ENCODE measurements at regions not wholly inside any gene's neighbourhood (a gene's known extent, or its start where the extent isn't known, plus 50 kb on each side); places are given as distances from the start of the nearest gene placed in this dataset.
"Not testable (repeated sequence)": the region's sequence is repeated elsewhere in the genome, so short reads cannot be mapped to it uniquely, and the experiment has no call there.

DNA sequence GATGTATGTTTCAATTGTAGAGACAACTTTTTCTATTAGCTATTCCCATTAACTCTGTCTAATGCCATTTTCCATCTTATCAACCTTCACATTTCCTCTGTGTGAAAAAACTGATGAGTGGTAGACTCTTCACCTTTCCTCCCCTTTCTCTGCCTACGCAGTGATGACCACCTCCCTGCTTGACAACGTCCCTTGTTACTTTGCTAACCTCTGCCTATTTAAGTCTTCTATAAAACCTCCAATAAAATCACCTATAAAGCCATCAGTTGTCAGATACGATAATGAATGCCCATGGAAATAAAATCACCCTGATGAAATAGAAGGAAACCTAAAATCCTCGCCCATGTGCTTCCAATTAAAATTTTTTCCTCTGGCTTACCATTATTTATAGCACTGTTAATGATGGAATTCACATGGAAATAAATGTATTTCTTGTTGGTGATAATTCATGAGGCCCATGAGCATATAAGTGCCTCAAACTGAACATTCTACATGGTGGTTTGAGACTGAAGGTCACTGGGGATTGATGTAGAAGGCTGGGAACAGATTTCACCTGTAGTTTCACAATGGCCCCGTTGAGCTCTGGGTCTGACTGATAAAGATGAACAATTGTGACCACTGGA lies 1454.0 kb upstream of the SEL1L start:
- no peak for DNase-seq (ENCODE audit: low spot score)

- DNase-seq (ENCODE audit: low spot score): not testable (repeated sequence)
Observed at GRCh38 chr14:82994547-82994946, 1460.9 kb upstream of the SEL1L start.

GRCh38 chr14:82999802-83000201 lies 1466.1 kb upstream of the SEL1L start:
- DNase-seq (ENCODE audit: low spot score): no peak

GRCh38 chr14:83004456-83005006 lies 1470.9 kb upstream of the SEL1L start:
- DNase-seq (ENCODE audit: low spot score): no peak

- no peak for DNase-seq (ENCODE audit: low spot score)
Observed at GRCh38 chr14:83006121-83006670, 1472.5 kb upstream of the SEL1L start.

DNA sequence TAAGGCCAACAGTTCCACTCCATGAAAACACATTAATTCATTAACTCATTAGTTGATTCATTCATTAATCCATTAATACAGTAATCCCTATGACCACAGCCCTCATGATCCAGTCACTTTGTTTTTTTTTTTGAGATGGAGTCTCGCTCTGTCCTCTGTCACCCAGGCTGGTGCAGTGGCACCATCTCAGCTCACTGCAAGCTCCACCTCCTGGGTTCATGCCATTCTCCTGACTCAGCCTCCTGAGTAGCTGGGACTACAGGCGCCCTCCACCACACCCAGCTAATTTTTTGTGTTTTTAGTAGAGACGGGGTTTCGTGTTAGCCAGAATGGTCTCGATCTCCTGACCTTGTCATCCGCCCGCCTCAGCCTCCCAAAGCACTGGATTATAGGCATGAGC lies 1473.4 kb upstream of the SEL1L start:
- not testable (repeated sequence) for DNase-seq (ENCODE audit: low spot score)

DNA sequence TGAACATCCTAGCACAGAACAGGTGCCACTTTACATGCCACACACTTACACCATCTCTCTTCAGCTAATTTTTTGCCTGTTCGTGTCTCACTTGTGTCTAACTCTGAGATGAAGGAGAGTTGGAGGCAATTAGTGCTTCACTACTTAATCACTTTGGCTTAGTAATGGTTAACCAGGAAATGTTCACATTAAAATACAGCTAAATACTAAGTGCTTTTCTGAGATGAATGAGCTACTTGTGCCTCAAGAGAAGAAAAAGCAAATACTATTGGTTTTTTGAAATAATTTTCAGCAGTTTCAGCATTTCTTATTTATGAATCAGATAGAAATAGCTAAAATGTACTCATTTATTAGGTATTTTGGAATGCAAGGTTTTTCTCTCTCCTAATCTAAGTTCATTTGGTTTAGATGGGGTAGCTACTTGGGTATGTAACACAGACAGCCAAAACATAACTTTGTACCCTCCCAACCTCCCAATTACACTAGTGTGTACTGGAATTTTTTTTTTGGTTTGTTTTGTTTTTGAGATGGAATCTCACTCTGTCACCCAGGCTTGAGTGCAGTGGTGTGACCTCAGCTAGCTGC lies 1474.1 kb upstream of the SEL1L start:
- no peak for DNase-seq (ENCODE audit: low spot score)

- DNase-seq (ENCODE audit: low spot score): no peak
Observed at GRCh38 chr14:83017296-83017695, 1483.6 kb upstream of the SEL1L start.

DNA sequence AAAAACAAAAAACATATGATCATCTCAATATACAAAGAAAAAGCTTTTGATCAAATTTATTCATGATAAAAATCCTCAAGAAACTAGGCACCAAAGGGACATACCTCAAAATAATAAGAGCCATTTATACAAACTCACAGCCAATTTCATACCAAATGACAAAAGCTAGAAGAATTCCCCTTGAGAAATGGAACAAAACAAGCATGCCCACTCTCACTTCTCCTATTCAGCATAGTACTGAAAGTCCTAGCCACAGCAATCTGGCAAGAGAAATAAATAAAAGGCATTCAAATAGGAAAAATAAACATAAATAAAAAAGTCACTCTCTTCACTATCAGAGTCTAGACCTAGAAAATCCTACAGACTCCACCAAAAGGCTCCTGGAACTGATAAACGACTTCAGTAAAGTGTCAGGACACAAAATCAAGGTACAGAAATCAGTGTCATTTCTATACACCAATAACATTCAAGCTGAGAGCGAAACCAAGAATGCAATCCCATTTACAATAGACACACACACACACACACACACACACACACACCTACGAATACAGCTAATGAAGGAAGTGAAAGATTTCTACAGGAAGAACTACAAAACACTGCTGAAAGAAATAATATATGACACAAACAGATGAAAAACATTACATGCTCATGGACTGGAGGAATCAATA lies 1486.2 kb upstream of the SEL1L start:
- no peak for DNase-seq (ENCODE audit: low spot score)

DNA sequence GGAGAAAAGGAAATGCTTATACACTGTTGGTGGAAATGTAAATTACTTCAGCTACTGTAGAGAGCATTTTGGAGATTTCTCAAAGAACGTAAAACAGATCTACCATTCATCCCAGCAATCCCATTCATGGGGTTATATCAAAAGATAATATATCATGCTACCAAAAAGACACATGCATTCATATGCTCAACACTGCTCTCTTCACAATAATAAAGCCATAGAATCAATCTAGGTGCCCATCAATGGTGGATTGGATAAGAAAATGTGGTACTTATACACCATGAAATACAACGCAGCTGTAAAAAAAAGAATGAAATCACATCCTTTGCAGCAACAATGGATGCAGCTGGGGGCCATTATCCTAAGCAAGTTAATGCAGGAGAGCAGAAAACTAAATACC lies 1487.7 kb upstream of the SEL1L start:
- no peak for DNase-seq (ENCODE audit: low spot score)

DNA sequence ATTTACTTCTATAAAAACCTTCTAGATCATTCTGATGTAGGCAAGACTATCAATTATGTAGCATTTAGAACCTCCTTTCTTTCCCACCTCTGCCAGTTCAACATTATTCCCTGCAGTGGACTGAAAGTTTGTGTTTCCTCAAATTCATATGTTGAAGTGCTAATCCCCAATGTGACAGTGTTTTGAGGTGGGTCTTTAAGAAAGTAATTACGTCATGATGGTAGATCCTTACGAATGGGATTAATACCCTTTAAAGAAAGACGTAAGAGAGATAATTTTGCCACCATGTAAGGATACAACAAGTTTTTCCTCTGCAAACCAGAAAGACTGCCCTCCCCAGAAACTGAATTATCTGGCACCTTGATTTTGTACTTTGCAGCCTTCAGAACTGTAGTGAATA lies 1489.7 kb upstream of the SEL1L start:
- no peak for DNase-seq (ENCODE audit: low spot score)

GRCh38 chr14:83041224-83041623 lies 1507.6 kb upstream of the SEL1L start:
- DNase-seq (ENCODE audit: low spot score): no peak

DNA sequence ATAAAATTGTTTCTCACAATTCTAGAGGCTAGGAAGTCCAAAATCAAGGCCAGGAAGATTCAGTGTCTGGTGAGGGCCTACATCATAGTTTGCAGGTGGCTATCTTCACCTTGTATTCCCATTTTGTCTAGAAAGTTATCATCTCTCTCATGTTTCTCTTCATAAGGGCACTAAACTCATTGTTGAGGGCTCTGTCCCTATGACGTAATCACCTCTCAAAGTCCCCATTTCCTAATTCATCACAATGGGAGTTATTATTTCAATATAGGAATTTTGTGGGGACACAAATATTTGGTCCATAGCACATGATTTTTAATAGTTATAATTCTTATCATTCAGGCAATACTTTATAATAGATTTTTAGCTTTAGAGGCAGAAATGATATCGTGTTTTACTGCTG lies 1509.2 kb upstream of the SEL1L start:
- no peak for DNase-seq (ENCODE audit: low spot score)

DNA sequence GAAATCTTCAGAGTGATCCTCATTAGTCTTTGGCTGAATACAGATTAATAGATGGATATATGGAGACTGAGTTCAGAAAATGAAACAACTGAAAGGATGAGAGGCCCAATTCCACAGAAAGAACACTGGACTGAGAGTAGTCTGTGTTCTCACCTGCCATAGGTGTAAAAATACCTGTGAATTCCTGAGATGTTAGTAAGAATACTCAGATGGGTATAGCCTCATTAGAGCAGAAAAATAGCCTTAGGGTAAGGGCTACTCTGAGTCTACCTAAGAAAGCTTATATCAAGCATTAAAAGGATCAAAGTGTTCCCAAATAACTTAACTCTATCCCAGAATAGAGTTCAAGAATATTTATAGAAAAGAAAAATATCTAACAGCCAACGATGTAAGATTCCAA lies 1510.3 kb upstream of the SEL1L start:
- no peak for DNase-seq (ENCODE audit: low spot score)

- no peak for DNase-seq (ENCODE audit: low spot score)
Observed at GRCh38 chr14:83047059-83047830, 1513.6 kb upstream of the SEL1L start.

DNA sequence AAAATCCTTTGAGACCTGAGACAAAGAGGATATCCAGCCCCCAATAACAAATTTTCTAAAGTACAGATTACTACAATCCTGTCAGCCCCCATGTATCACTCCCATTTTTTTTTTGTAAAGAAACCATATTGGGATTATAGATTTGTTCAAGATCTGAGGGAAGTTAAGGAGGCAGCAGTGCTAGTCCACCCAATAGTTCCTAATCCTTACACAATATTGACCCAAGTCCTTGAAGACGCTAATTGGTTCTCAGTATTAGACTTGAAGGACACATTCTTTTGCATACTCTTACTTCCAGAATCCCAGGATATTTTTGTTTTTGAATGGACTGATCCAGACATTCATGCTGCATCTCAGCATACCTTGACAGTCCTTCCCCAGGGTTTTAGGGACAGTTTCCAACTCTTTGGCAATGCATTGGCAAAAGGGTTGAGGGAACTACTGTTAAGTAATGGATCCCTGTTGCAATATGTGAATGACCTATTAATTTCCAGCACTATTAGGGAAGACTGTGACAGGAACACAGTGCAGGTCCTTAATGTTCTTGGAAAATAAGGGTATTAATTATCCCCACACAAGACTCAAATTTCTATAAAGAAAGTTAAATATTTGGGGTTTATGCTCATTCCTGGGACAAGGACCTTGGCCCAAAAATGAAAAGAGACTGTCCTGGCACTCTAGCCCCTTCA lies 1519.5 kb upstream of the SEL1L start:
- no peak for DNase-seq (ENCODE audit: low spot score)

GRCh38 chr14:83058068-83058467 lies 1524.4 kb upstream of the SEL1L start:
- DNase-seq (ENCODE audit: low spot score): no peak

DNA sequence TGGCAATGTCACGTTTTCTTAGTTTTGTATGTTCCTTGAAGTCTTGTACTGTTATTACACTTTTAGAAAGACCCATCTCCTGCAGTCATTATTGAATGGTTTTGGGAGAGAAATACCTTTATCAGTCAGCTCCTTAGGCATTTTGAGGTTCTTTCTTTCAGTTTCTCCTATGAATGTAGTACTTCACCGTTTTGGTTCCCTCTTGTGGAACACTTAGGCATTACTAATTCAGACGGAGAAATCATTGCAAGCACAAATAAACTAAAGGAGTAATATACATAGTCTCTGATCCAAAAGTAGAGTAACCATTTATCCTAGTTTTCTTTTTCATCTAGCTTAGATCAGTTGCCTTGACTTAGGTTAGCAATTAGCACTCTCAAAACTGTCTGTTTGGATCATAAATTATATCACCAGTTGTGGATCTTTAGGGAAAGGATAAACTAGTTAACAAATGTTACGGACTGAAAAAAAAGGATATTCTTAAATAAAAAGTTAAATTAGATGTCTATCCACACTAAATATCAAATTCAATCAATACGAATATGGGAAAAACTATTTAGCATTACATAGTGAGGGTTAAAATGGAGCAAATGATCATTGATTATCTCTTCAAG lies 1538.3 kb upstream of the SEL1L start:
- no peak for DNase-seq (ENCODE audit: low spot score)

DNA sequence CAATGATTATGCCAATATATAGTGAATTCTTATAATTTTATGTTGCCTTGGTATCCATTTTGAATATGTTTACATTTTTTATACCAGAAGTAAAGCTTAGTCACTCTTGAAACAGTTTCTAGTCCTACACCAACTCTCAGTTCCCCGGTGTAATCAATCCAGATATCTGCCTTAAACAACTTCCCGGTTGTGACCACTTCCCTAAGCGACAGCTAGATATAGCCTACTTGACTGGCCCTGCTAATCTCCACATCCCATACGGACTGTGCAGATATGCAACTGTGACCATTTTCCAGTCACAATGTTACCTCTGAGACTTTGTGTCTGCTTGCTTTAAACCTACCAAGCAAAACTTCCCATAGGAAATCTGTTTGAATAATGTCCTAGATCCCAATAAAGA lies 1551.5 kb upstream of the SEL1L start:
- DNase-seq (ENCODE audit: low spot score): no peak

DNA sequence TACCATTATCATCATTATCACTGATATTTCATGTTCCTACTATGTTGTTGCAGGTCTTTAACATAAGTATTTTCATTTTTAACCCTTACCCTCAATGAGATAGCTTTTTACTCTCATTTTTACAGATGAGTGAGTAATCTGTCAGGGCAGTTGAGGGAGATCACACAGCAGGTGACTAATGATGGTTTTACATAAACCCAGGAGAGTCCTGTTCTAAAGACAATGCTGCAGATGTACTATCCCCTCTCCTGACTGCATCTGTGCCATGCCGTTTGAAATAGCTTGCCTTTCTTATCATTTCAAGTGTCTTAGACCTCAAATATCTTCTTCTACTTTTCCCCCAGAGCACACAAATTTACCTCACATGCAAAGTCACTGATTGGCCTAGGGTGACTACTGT lies 1552.1 kb upstream of the SEL1L start:
- DNase-seq (ENCODE audit: low spot score): no peak
